Effector memory CD4-positive, alpha-beta T cell (primary cell): ENCODE measurements at regions not wholly inside any gene's neighbourhood (a gene's known extent, or its start where the extent isn't known, plus 50 kb on each side); places are given as distances from the start of the nearest gene placed in this dataset.

Experiments used
- DNase-seq, 3 donors: peaks; one replicate each; pipeline ENCODE4 v3.0.0-alpha.2; 2020
- H3K27ac ChIP-seq: 2 replicates; pipeline ENCODE4 v1.7.0; 2013; ENCODE audit warnings: mild to moderate bottlenecking, low read length, moderate library complexity; ENCODE audit not compliant: insufficient read depth, poor library complexity, severe bottlenecking
- H3K27me3 ChIP-seq: replicated peaks from 2 replicates; pipeline ENCODE4 v1.7.0; 2013; ENCODE audit warnings: mild to moderate bottlenecking, low read length; ENCODE audit not compliant: insufficient read depth, control insufficient read depth, poor library complexity, severe bottlenecking
- H3K36me3 ChIP-seq: 2 replicates; pipeline ENCODE4 v1.7.0; 2013; ENCODE audit warnings: mild to moderate bottlenecking, low read length, moderate library complexity; ENCODE audit not compliant: control insufficient read depth, insufficient read depth
- H3K4me1 ChIP-seq: 2 replicates; pipeline ENCODE4 v1.7.0; 2013; ENCODE audit warnings: low read length, mild to moderate bottlenecking; ENCODE audit not compliant: control insufficient read depth, insufficient read depth, poor library complexity, severe bottlenecking
- H3K4me3 ChIP-seq: 2 replicates; pipeline ENCODE4 v1.7.0; 2013; ENCODE audit warnings: low read length, low read depth, mild to moderate bottlenecking; ENCODE audit not compliant: insufficient read depth, poor library complexity, severe bottlenecking
- H3K9me3 ChIP-seq: 2 replicates; pipeline ENCODE4 v1.7.0; 2013; ENCODE audit warnings: mild to moderate bottlenecking, low read length, moderate library complexity; ENCODE audit not compliant: control insufficient read depth

DNA sequence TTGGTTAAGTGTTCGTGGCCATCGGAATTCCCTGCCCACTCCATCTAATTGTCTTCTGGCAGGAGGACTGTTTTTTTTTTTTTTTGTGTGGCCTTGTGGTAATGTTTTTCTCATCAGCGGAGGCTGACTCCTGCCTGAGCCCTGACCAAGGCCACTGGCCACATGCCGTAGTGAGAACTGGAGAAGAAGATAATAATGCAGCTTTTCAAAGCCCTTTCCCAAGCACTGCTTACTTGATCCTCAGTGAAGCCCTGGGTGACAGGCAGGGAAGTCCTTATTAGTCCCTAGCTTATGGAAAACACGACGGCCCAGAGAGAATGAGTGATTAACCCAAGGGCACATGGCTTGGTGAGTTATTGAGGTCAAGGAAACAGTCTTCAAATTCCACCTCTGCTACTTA, 71.2 kb downstream of the ADM start:
- H3K4me1 ChIP-seq, result no peaks in the 10 kb centered on the region
- no peak overlapping the region for H3K27ac ChIP-seq
- H3K4me3 ChIP-seq, result no peak overlapping the region
- H3K36me3 ChIP-seq, result no peaks in the 10 kb centered on the region
- H3K27me3 ChIP-seq, result no peaks in the 10 kb centered on the region
- DNase-seq, result no peak
- no peaks in the 10 kb centered on the region for H3K9me3 ChIP-seq

- DNase-seq, result no peak
- H3K4me1 ChIP-seq, result no peaks in the 10 kb centered on the region
- no peaks in the 10 kb centered on the region for H3K27me3 ChIP-seq
- H3K27ac ChIP-seq, result no peak overlapping the region
- no peak overlapping the region for H3K4me3 ChIP-seq
- H3K9me3 ChIP-seq, result no peaks in the 10 kb centered on the region
- H3K36me3 ChIP-seq, result no peaks in the 10 kb centered on the region
Measured at GRCh38 chr11:10377183-10377582, 72.3 kb downstream of the ADM start.

GRCh38 chr11:10378362-10378761, 73.5 kb downstream of the ADM start:
- Histone ChIP-seq H3K4me1 (no peaks in the 10 kb centered on the region), H3K4me3 (no peak overlapping the region), H3K9me3 (no peaks in the 10 kb centered on the region), H3K36me3 (no peaks in the 10 kb centered on the region), H3K27ac (no peak overlapping the region), H3K27me3 (no peaks in the 10 kb centered on the region)
- no peak for DNase-seq

GRCh38 chr11:10379022-10379421, 74.1 kb downstream of the ADM start:
- Histone ChIP-seq H3K4me1 (no peaks in the 10 kb centered on the region), H3K27ac (no peak overlapping the region), H3K27me3 (no peaks in the 10 kb centered on the region), H3K4me3 (no peak overlapping the region), H3K9me3 (no peaks in the 10 kb centered on the region), H3K36me3 (no peaks in the 10 kb centered on the region)
- DNase-seq, result no peak

DNA sequence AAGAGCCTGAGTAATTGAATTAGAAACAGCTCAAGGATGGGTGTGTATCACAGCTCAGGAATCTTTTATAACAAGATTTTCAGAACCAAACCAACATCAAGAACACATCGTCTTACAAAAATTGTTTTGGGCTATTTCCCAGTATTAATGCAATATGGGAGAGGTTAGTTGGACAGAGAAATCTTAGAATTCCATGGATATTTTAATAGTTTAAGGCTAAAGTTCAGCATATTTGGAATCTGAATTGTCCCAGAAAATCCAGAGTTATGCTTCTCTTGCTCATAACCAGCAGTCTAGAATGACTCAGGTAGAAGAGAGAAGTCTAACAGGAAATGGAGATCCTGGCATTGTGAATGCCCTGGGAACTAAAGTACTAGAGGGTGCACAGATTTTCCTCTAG, 74.6 kb downstream of the ADM start:
- no peaks in the 10 kb centered on the region for H3K4me1 ChIP-seq
- no peaks in the 10 kb centered on the region for H3K27me3 ChIP-seq
- no peak for DNase-seq
- H3K4me3 ChIP-seq, result no peak overlapping the region
- H3K9me3 ChIP-seq, result no peaks in the 10 kb centered on the region
- H3K36me3 ChIP-seq, result no peaks in the 10 kb centered on the region
- no peak overlapping the region for H3K27ac ChIP-seq

- no peaks in the 10 kb centered on the region for H3K27me3 ChIP-seq
- no peak overlapping the region for H3K27ac ChIP-seq
- H3K36me3 ChIP-seq, result no peaks in the 10 kb centered on the region
- no peaks in the 10 kb centered on the region for H3K4me1 ChIP-seq
- H3K9me3 ChIP-seq, result no peaks in the 10 kb centered on the region
- H3K4me3 ChIP-seq, result no peak overlapping the region
- DNase-seq, result no peak
Measured at GRCh38 chr11:10379871-10380568, 75.0 kb upstream of the AMPD3 start.

DNA sequence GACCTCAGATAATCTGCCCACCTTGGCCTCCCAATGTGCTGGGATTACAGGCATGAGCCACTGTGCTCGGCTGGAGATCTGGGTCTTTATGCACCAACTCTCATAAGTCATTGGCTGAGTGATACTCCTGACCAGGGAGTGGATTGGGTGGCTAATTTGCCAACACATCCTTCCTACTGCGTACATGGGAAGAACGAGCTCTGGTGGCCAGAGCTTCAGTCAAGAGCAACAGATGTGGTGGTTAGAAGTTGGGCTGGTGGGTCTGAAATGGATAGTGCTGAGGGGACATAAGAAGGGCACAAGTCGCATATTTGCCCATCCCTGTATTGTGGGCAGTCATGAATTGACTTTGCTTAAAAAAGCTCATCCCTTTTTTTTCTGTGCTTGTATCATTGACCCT, 74.1 kb upstream of the AMPD3 start:
- H3K9me3 ChIP-seq, result no peaks in the 10 kb centered on the region
- H3K4me3 ChIP-seq, result no peak overlapping the region
- H3K27ac ChIP-seq, result no peak overlapping the region
- no peaks in the 10 kb centered on the region for H3K27me3 ChIP-seq
- no peak for DNase-seq
- no peaks in the 10 kb centered on the region for H3K36me3 ChIP-seq
- H3K4me1 ChIP-seq, result no peaks in the 10 kb centered on the region

- DNase-seq, result no peak
- no peaks in the 10 kb centered on the region for H3K4me1 ChIP-seq
- no peaks in the 10 kb centered on the region for H3K27me3 ChIP-seq
- H3K27ac ChIP-seq, result no peak overlapping the region
- no peaks in the 10 kb centered on the region for H3K9me3 ChIP-seq
- H3K36me3 ChIP-seq, result no peaks in the 10 kb centered on the region
- no peak overlapping the region for H3K4me3 ChIP-seq
Measured at GRCh38 chr11:10381736-10382135, 73.3 kb upstream of the AMPD3 start.

DNA sequence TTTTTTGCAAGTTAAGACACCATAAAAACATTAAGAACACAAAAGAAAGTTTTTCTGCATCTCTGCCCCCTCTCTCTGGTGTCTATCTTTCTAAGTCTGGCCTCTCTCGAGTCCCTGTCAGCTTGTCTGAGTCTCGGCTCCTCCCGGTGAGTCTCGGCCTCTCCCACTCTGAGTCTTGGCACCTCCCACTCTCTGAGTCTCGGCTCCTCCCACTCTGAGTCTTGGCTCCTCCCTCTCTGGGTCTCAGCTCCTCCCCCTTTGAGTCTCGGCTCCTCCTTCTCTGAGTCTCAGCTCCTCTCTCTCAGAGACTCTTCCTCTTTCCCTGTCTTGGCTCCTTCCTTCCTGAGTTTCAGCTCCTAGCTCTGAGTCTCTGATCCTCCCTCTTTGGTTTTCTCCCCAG, 72.5 kb upstream of the AMPD3 start:
- Histone ChIP-seq H3K9me3 (no peaks in the 10 kb centered on the region), H3K27me3 (no peaks in the 10 kb centered on the region), H3K4me1 (no peaks in the 10 kb centered on the region), H3K36me3 (no peaks in the 10 kb centered on the region), H3K27ac (no peak overlapping the region), H3K4me3 (no peak overlapping the region)
- no peak for DNase-seq

DNA sequence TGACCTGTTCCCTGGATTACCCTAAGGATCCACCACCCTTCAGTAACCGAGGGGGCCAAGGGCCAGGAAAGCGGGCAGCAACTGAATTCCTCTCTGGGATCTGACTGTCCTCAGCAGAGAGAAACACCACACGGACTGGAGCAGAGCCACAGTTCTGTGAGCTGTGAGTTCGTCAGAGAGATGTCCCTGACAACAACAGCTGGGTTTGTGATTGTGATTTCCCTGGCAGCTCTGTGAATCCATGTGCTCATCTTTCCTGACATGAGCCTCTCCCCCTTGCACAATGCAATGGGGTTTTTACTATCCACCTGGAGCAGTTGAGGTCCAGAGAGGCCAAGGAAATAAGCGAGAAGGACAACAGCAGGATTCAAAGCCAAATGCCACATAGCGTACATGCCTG, 69.4 kb upstream of the AMPD3 start:
- Histone ChIP-seq H3K36me3 (no peaks in the 10 kb centered on the region), H3K4me3 (no peak overlapping the region), H3K27ac (no peak overlapping the region), H3K4me1 (no peaks in the 10 kb centered on the region), H3K27me3 (no peaks in the 10 kb centered on the region), H3K9me3 (no peaks in the 10 kb centered on the region)
- DNase-seq, result no peak
